ENCODE measurements at regions not wholly inside any gene's neighbourhood (a gene's known extent, or its start where the extent isn't known, plus 50 kb on each side); places are given as distances from the start of the nearest gene placed in this dataset.
A peak's percentile ranks its signal among the peaks of the same experiment; 100 is the strongest.
"Not testable (repeated sequence)": the region's sequence is repeated elsewhere in the genome, so short reads cannot be mapped to it uniquely, and the experiment has no call there.

GRCh38 chr5:102666164-102666946, 88.8 kb upstream of the PAM start:
- DNase-seq, result no peak

- no peak for DNase-seq
Measured at GRCh38 chr5:102668220-102668932, 86.7 kb upstream of the PAM start.

GRCh38 chr5:102670224-102670836, 84.8 kb upstream of the PAM start:
- DNase-seq, result no peak

- not testable (repeated sequence) for DNase-seq
Measured at GRCh38 chr5:102671033-102671734, 83.9 kb upstream of the PAM start.

- no peak for DNase-seq
Measured at GRCh38 chr5:102678267-102679058, 76.6 kb upstream of the PAM start.

- DNase-seq, result peak; percentile 10
Measured at GRCh38 chr5:102681403-102681983, 73.6 kb upstream of the PAM start.

GRCh38 chr5:102682101-102682647, 72.9 kb upstream of the PAM start:
- DNase-seq, result no peak

- not testable (repeated sequence) for DNase-seq
Measured at GRCh38 chr5:102688076-102688475, 67.0 kb upstream of the PAM start.

GRCh38 chr5:102688581-102689342, 66.3 kb upstream of the PAM start:
- not testable (repeated sequence) for DNase-seq

- no peak for DNase-seq
Measured at GRCh38 chr5:102690910-102691309, 64.2 kb upstream of the PAM start.

GRCh38 chr5:102691434-102691833, 63.7 kb upstream of the PAM start:
- no peak for DNase-seq

- no peak for DNase-seq
Measured at GRCh38 chr5:102700120-102700831, 54.8 kb upstream of the PAM start.

- no peak for DNase-seq
Measured at GRCh38 chr5:102700916-102701315, 54.2 kb upstream of the PAM start.

- DNase-seq, result no peak
Measured at GRCh38 chr5:102701748-102702147, 53.4 kb upstream of the PAM start.
